Activated CD4-positive, alpha-beta T cell treated with anti-CD3 and anti-CD28 coated beads, Interleukin-2, amount 10 ng/mL, durations not matched to agents 24 days and 14 days (primary cell): ENCODE measurements at regions not wholly inside any gene's neighbourhood (a gene's known extent, or its start where the extent isn't known, plus 50 kb on each side); places are given as distances from the start of the nearest gene placed in this dataset.

Experiments
- DNase-seq: peaks from one replicate; pipeline ENCODE4 v3.0.0; 2022
- H3K27ac Mint-ChIP-seq: one replicate; pipeline ENCODE4 v1.8.0; 2022; ENCODE audit warnings: mild to moderate bottlenecking, mixed read lengths
- H3K27me3 Mint-ChIP-seq: one replicate; pipeline ENCODE4 v1.8.0; 2022; ENCODE audit warnings: mixed read lengths
- H3K36me3 Mint-ChIP-seq: one replicate; pipeline ENCODE4 v1.8.0; 2022; ENCODE audit warnings: low read depth, mild to moderate bottlenecking, mixed read lengths
- H3K4me1 Mint-ChIP-seq: one replicate; pipeline ENCODE4 v1.8.0; 2021; ENCODE audit warnings: mixed read lengths
- H3K4me3 Mint-ChIP-seq: one replicate; pipeline ENCODE4 v1.8.0; 2022; ENCODE audit warnings: mild to moderate bottlenecking, moderate library complexity, mixed read lengths
- H3K9me3 Mint-ChIP-seq: one replicate; pipeline ENCODE4 v1.8.0; 2021; ENCODE audit warnings: mixed read lengths
- intact Hi-C: fragments of 100-400 bp; cut with micrococcal nuclease; formaldehyde crosslinking; loops from one replicate; pipeline ENCODE4 v1.15.1; 2023

- no peaks in the 10 kb centered on the region for H3K9me3 Mint-ChIP-seq
- H3K4me3 Mint-ChIP-seq: no peak overlapping the region
- H3K27me3 Mint-ChIP-seq: peaks cover 1% of the 10 kb centered on the region
- intact Hi-C loops: no loop called here
- no peak overlapping the region for H3K27ac Mint-ChIP-seq
- peaks cover 9% of the 10 kb centered on the region for H3K4me1 Mint-ChIP-seq
- no peak for DNase-seq
- H3K36me3 Mint-ChIP-seq: peaks cover 21% of the 10 kb centered on the region
Observed at GRCh38 chr9:129506892-129507291, 114.0 kb downstream of the C9orf50 start.

DNA sequence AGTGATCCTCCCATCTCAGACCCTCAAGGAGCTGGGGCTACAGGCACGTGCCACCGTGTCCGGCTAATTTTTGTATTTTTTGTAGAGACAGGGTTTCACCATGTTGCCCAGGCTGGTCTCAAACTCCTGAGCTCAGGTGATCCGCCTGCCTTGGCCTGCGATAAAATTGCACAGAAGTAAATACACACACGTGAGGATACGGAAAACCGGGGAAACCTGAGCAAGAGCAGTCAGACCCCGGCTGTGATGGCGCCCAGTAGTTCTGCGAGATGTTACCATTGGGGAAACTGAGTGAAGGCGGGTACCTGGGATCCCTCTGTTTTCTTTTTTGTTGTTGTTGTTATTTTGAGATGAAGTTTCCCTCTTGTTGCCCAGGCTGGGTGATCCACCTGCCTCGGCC, 114.9 kb downstream of the C9orf50 start:
- no peaks in the 10 kb centered on the region for H3K9me3 Mint-ChIP-seq
- DNase-seq: no peak
- no peak overlapping the region for H3K4me3 Mint-ChIP-seq
- intact Hi-C loops: no loop called here
- H3K27ac Mint-ChIP-seq: no peak overlapping the region
- peaks cover 12% of the 10 kb centered on the region for H3K4me1 Mint-ChIP-seq
- peaks cover 25% of the 10 kb centered on the region for H3K36me3 Mint-ChIP-seq
- H3K27me3 Mint-ChIP-seq: peaks cover 1% of the 10 kb centered on the region

- intact Hi-C loops: no loop called here
- Mint-ChIP-seq H3K9me3 (no peaks in the 10 kb centered on the region), H3K36me3 (peaks cover 28% of the 10 kb centered on the region), H3K4me3 (no peak overlapping the region), H3K27me3 (peaks cover 1% of the 10 kb centered on the region), H3K4me1 (peaks cover 14% of the 10 kb centered on the region), H3K27ac (no peak overlapping the region)
- no peak for DNase-seq
Observed at GRCh38 chr9:129505270-129505902, 115.5 kb downstream of the C9orf50 start.

- H3K27ac Mint-ChIP-seq: no peak overlapping the region
- H3K4me1 Mint-ChIP-seq: peaks cover 11% of the 10 kb centered on the region
- peaks cover 28% of the 10 kb centered on the region for H3K36me3 Mint-ChIP-seq
- no peaks in the 10 kb centered on the region for H3K9me3 Mint-ChIP-seq
- intact Hi-C loops: no loop called here
- peaks cover 1% of the 10 kb centered on the region for H3K27me3 Mint-ChIP-seq
- no peak overlapping the region for H3K4me3 Mint-ChIP-seq
- DNase-seq: no peak
Observed at GRCh38 chr9:129504404-129504803, 116.5 kb downstream of the C9orf50 start.

DNA sequence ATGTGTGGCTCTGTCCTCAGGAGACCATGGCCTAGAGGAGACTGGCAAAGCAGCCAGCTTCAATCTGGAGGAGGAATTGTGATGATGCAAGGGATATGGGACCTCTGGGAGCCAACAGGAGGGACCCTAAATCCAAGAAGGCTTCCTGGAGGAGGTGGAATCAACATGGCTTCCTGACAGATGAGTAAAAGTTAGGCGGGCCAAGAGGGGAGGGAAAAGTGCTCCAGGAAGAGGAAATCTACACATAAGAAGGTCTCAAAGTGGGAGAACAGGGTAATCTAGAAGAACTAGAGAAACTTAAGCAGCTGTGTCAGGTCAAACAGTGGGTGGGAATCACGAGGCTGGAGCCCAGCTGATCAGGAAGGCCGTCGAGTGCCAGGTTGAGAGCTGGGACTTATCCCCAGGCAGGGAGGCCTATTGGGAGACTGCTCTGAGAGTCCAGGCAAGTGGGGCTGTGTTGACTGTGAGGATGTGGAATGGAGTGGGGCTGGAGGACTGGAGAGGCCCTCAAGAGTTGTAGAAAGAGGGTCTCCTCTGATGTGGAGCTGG, 119.1 kb downstream of the C9orf50 start:
- no peak overlapping the region for H3K27ac Mint-ChIP-seq
- H3K4me1 Mint-ChIP-seq: peaks cover 20% of the 10 kb centered on the region
- peaks cover 35% of the 10 kb centered on the region for H3K36me3 Mint-ChIP-seq
- no peaks in the 10 kb centered on the region for H3K27me3 Mint-ChIP-seq
- H3K9me3 Mint-ChIP-seq: no peaks in the 10 kb centered on the region
- intact Hi-C loops: no loop called here
- H3K4me3 Mint-ChIP-seq: no peak overlapping the region
- no peak for DNase-seq

GRCh38 chr9:129500863-129501770, 119.8 kb downstream of the C9orf50 start:
- Mint-ChIP-seq H3K9me3 (no peaks in the 10 kb centered on the region), H3K27ac (no peak overlapping the region), H3K4me3 (no peak overlapping the region), H3K36me3 (peaks cover 34% of the 10 kb centered on the region), H3K27me3 (no peaks in the 10 kb centered on the region), H3K4me1 (peaks cover 22% of the 10 kb centered on the region)
- intact Hi-C loops: no loop called here
- no peak for DNase-seq

- peaks cover 25% of the 10 kb centered on the region for H3K4me1 Mint-ChIP-seq
- no peak overlapping the region for H3K27ac Mint-ChIP-seq
- no peak for DNase-seq
- H3K9me3 Mint-ChIP-seq: no peaks in the 10 kb centered on the region
- H3K4me3 Mint-ChIP-seq: no peak overlapping the region
- intact Hi-C loops: no loop called here
- peaks cover 34% of the 10 kb centered on the region for H3K36me3 Mint-ChIP-seq
- no peaks in the 10 kb centered on the region for H3K27me3 Mint-ChIP-seq
Observed at GRCh38 chr9:129500161-129500862, 120.6 kb downstream of the C9orf50 start.

DNA sequence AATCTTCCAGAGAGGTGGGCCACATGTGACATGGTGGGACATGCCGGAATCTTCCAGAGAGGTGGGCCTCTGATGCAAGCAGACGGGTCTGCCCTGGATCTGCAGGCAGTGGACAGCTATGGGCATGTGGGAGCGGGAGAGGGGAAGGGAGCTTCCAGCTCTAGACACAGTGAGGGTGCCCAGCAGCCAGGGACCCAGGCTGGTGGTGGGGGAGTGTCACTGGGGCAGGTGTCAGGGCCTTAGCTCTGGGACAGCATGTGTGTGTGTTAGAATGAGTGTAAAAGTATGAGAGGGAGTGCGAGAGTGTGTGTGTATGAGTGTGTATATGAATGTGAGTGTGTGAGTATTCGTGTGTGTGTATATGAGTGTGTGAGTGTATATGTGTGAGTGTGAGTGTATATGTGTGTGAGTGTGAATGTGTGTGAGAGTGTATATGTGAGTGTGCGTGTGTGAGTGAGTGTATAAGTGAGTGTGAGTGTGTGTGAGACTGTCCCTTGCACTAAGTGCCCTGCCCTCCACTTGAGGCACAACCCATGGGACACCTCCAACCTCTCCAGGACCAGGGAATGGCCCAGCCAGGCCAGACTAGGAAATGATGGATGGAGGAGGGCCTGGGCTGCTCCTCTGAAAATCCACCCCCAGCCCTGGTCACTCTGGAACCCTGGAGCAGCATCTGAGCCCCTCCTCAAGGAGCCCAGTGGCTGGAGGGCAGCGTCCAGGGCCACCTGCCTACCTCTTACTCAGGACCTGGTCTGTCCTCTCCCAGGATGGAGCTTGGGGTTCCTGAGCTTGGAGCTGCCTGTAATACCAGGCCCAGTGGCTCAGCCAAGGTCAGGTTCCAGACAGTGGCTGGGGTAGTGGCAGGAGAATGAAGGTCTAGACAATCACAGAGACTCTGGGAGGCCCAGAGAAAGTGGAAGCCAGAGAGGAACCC, 122.2 kb downstream of the C9orf50 start:
- DNase-seq: no peak
- intact Hi-C loops: loop anchor here (5.0 kb wide), 1 partner anchor 84 kb away; no protein-coding TSS in a partner anchor
- no peak overlapping the region for H3K27ac Mint-ChIP-seq

GRCh38 chr9:129497813-129498450, 123.0 kb downstream of the C9orf50 start:
- H3K9me3 Mint-ChIP-seq: no peaks in the 10 kb centered on the region
- H3K4me1 Mint-ChIP-seq: peaks cover 31% of the 10 kb centered on the region
- no peak for DNase-seq
- H3K4me3 Mint-ChIP-seq: peak overlapping the region; percentile 30
- H3K27me3 Mint-ChIP-seq: no peaks in the 10 kb centered on the region
- intact Hi-C loops: loop anchor here (2.0 to 5.0 kb wide), 2 partner anchors 15 to 84 kb away; no protein-coding TSS in a partner anchor
- H3K27ac Mint-ChIP-seq: peak overlapping the region; percentile 57
- H3K36me3 Mint-ChIP-seq: peaks cover 38% of the 10 kb centered on the region

More for the DNA sequence above, 122.2 kb downstream of the C9orf50 start:
- H3K27me3 Mint-ChIP-seq: no peaks in the 10 kb centered on the region
- no peaks in the 10 kb centered on the region for H3K9me3 Mint-ChIP-seq
- H3K4me3 Mint-ChIP-seq: no peak overlapping the region
- H3K36me3 Mint-ChIP-seq: peaks cover 34% of the 10 kb centered on the region
- peaks cover 24% of the 10 kb centered on the region for H3K4me1 Mint-ChIP-seq

- H3K27me3 Mint-ChIP-seq: no peaks in the 10 kb centered on the region
- no peaks in the 10 kb centered on the region for H3K9me3 Mint-ChIP-seq
- H3K4me3 Mint-ChIP-seq: peak overlapping the region; percentile 82
- H3K36me3 Mint-ChIP-seq: peaks cover 40% of the 10 kb centered on the region
- DNase-seq: no peak
- peaks cover 33% of the 10 kb centered on the region for H3K4me1 Mint-ChIP-seq
- intact Hi-C loops: loop anchor here (2.0 to 5.0 kb wide), 2 partner anchors 14 to 85 kb away; no protein-coding TSS in a partner anchor
- peak overlapping the region; percentile 90 for H3K27ac Mint-ChIP-seq
Observed at GRCh38 chr9:129497005-129497812, 123.7 kb downstream of the C9orf50 start.

- DNase-seq: peak; percentile 91
- Mint-ChIP-seq H3K27ac (peak overlapping the region; percentile 90), H3K4me3 (peak overlapping the region; percentile 82), H3K4me1 (peaks cover 35% of the 10 kb centered on the region), H3K27me3 (no peaks in the 10 kb centered on the region), H3K9me3 (no peaks in the 10 kb centered on the region), H3K36me3 (peaks cover 42% of the 10 kb centered on the region)
- intact Hi-C loops: loop anchor here (1.0 to 5.0 kb wide), 3 partner anchors 8 to 86 kb away; no protein-coding TSS in a partner anchor
Observed at GRCh38 chr9:129496473-129497004, 124.4 kb downstream of the C9orf50 start.
